ENCODE measurements at regions not wholly inside any gene's neighbourhood (a gene's known extent, or its start where the extent isn't known, plus 50 kb on each side); places are given as distances from the start of the nearest gene placed in this dataset.

- TF ChIP-seq CTCF (IDR thresholded peaks at IDR 0.05; ENCODE audit: insufficient read depth, low read length, poor library complexity, severe bottlenecking) (no peak), EZH2phosphoT487 (conservative IDR thresholded peaks at IDR 0.05; ENCODE audit: low read length) (no peak)
Measured at GRCh38 chr7:112581529-112581928, 100.7 kb downstream of the LSMEM1 start.

Data from SU-DHL-6 (cell line).